Endothelial cell of umbilical vein (primary cell): ENCODE measurements at regions not wholly inside any gene's neighbourhood (a gene's known extent, or its start where the extent isn't known, plus 50 kb on each side); places are given as distances from the start of the nearest gene placed in this dataset.

Experiments used
- BruUV-seq: library from RNA; stranded (reverse); fragments of 400-500 nt; replicated peaks from 2 replicates; lab custom pipeline; 2021; lab: Mats Ljungman, UMichigan
- CTCF ChIA-PET: fragments of 300-600, 350-600 bp; sonication (Branson Sonifier 250); formaldehyde crosslinking; loops from one replicate; lab custom pipeline; 2021; ENCODE audit warnings: antibody characterized with exemption, inconsistent platforms; lab: Charles Lee
- POLR2A ChIA-PET: fragments of 300-600, 350-600 bp; sonication (Branson Sonifier 250); formaldehyde crosslinking; loops from one replicate; lab custom pipeline; 2021; ENCODE audit warnings: antibody characterized with exemption, inconsistent platforms; lab: Charles Lee
- DNase-seq: peaks from one replicate; pipeline ENCODE4 v3.0.0-alpha.2; 2011; ENCODE audit warnings: low read depth, low spot score
- FAIRE-seq: peaks from 2 replicates; lab custom pipeline; 2011; peaks lifted over from hg19 to GRCh38; lab: Jason Lieb, UNC
- H2AFZ ChIP-seq: 2 replicates; pipeline ENCODE4 v1.6.0; 2012; ENCODE audit warnings: low read depth, low read length, control low read depth, inconsistent platforms
- H3K27ac ChIP-seq: 2 replicates; pipeline ENCODE4 v1.5.1; 2011; ENCODE audit warnings: low read depth, mild to moderate bottlenecking, control low read depth, low read length, moderate library complexity; ENCODE audit not compliant: insufficient read depth
- H3K27me3 ChIP-seq, 2 experiments: 2 replicates each; pipeline versions ENCODE4 v1.6.0 to v1.6.1; 2011; ENCODE audit warnings: low read length in 2 of 2, mixed read lengths in 1 of 2; ENCODE audit not compliant: control insufficient read depth in 2 of 2, insufficient read depth in 2 of 2
- H3K36me3 ChIP-seq, 2 experiments: 2 replicates in 1 of 2; 3 replicates in 1 of 2; pipeline ENCODE4 v1.5.1; 2011; ENCODE audit warnings: low read length in 2 of 2, mild to moderate bottlenecking in 1 of 2, moderate library complexity in 1 of 2; ENCODE audit not compliant: control insufficient read depth in 2 of 2, insufficient read depth in 2 of 2; ENCODE audit errors: extremely low read depth in 1 of 2
- H3K4me1 ChIP-seq: 3 replicates; pipeline ENCODE4 v1.5.1; 2011; ENCODE audit warnings: mild to moderate bottlenecking, low read length; ENCODE audit not compliant: control insufficient read depth, insufficient read depth; ENCODE audit errors: extremely low read depth
- H3K4me2 ChIP-seq: 2 replicates; pipeline ENCODE4 v1.6.1; 2011; ENCODE audit warnings: low read length, control low read depth, mixed read lengths; ENCODE audit not compliant: insufficient read depth
- H3K4me3 ChIP-seq, 3 experiments: fragments of 200-600 bp in 1 of 3; sonication (generic), shearing (Covaris generic) in 1 of 3; replicated peaks in 1 of 3; 2 replicates each; pipeline ENCODE4 v1.5.1; 2011 to 2016; ENCODE audit warnings: control low read depth in 3 of 3, low read length in 3 of 3, mild to moderate bottlenecking in 2 of 3, inconsistent platforms in 1 of 3, low read depth in 1 of 3, moderate library complexity in 1 of 3; ENCODE audit not compliant: insufficient read depth in 1 of 3
- H3K79me2 ChIP-seq: 2 replicates; pipeline ENCODE4 v1.6.0; 2012; ENCODE audit warnings: low read length, inconsistent platforms; ENCODE audit not compliant: control insufficient read depth, insufficient read depth
- H3K9ac ChIP-seq: replicated peaks from 2 replicates; pipeline ENCODE3; 2011; ENCODE audit warnings: low read length, control low read depth; ENCODE audit not compliant: insufficient read depth; ENCODE audit errors: extremely low read depth
- H3K9me1 ChIP-seq: replicated peaks from 3 replicates; pipeline ENCODE4 v1.6.0; 2011; ENCODE audit warnings: mild to moderate bottlenecking, low read length; ENCODE audit not compliant: control insufficient read depth, insufficient read depth; ENCODE audit errors: extremely low read depth
- H3K9me3 ChIP-seq: replicated peaks from 2 replicates; pipeline ENCODE4 v1.5.1; 2012; ENCODE audit warnings: low read length, inconsistent platforms; ENCODE audit not compliant: control insufficient read depth, insufficient read depth
- H4K20me1 ChIP-seq: replicated peaks from 2 replicates; pipeline ENCODE3; 2011; ENCODE audit warnings: mild to moderate bottlenecking, low read length; ENCODE audit not compliant: control insufficient read depth, insufficient read depth; ENCODE audit errors: extremely low read depth
- CTCF ChIP-seq, 2 donors: IDR thresholded peaks; 1 replicate in 1 of 2; 2 replicates in 1 of 2; pipeline ENCODE4 v1.5.1; 2011; ENCODE audit warnings: low read length in 2 of 2, mild to moderate bottlenecking in 2 of 2, moderate library complexity in 2 of 2, control low read depth in 1 of 2, inconsistent platforms in 1 of 2, low read depth in 1 of 2; ENCODE audit not compliant: insufficient read depth in 1 of 2; ENCODE audit errors: extremely low read depth in 1 of 2
- EZH2 ChIP-seq: IDR thresholded peaks from 2 replicates; pipeline ENCODE4 v1.6.1; 2012; ENCODE audit warnings: borderline replicate concordance, low read depth, mild to moderate bottlenecking, moderate library complexity, low read length, inconsistent platforms; ENCODE audit not compliant: severe bottlenecking
- FOS ChIP-seq: IDR thresholded peaks from 2 replicates; pipeline ENCODE4 v1.6.1; 2011; ENCODE audit warnings: mild to moderate bottlenecking, low read length, moderate library complexity, borderline replicate concordance; ENCODE audit not compliant: insufficient read depth
- GATA2 ChIP-seq: IDR thresholded peaks from 2 replicates; pipeline ENCODE4 v1.7.0; 2011; ENCODE audit warnings: low read depth, mild to moderate bottlenecking, moderate library complexity, mixed read lengths, low read length; ENCODE audit not compliant: insufficient read length, insufficient read depth
- JUN ChIP-seq: IDR thresholded peaks from 2 replicates; pipeline ENCODE4 v1.6.1; 2011; ENCODE audit warnings: borderline replicate concordance, low read depth; ENCODE audit not compliant: insufficient read length, insufficient read depth
- MAX ChIP-seq: IDR thresholded peaks from 2 replicates; pipeline ENCODE4 v1.6.1; 2011; ENCODE audit not compliant: insufficient read depth, insufficient read length
- MYC ChIP-seq: IDR thresholded peaks from one replicate; pipeline ENCODE4 v1.6.1; 2011; ENCODE audit warnings: mild to moderate bottlenecking, low read depth, low read length
- POLR2A ChIP-seq: IDR thresholded peaks from 2 replicates; pipeline ENCODE4 v1.6.1; 2012; ENCODE audit warnings: low read depth, mild to moderate bottlenecking, control low read depth, low read length
- POLR2AphosphoS5 ChIP-seq: IDR thresholded peaks from 2 replicates; pipeline ENCODE4 v1.6.1; 2012; ENCODE audit warnings: low read depth, mild to moderate bottlenecking, control low read depth, low read length, moderate library complexity; ENCODE audit not compliant: insufficient read depth
- dilution Hi-C: fragments of 300-500 bp; cut with MboI; formaldehyde crosslinking; loops from one replicate; pipeline ENCODE4 v1.15.0; 2019; ENCODE audit warnings: low sequenced_read_pairs; ENCODE audit not compliant: extremely low pct_ligation_motif_present
- intact Hi-C: fragments of 100-400 bp; cut with micrococcal nuclease; formaldehyde crosslinking; loops from one replicate; pipeline ENCODE4 v1.10.0; 2022

GRCh38 chr5:99109894-99110293 is 181.1 kb upstream of the CHD1 start:
- H3K4me2 ChIP-seq = no peak overlapping the region
- CTCF ChIA-PET = no interaction called here
- no peaks in the 10 kb centered on the region for H3K9me1 ChIP-seq
- no peak overlapping the region for H3K27ac ChIP-seq
- no peak overlapping the region for H3K4me3 ChIP-seq
- no peaks in the 10 kb centered on the region for H3K9me3 ChIP-seq
- no TSS peak for BruUV-seq
- intact Hi-C loops = loop anchor here (5.0 to 10.0 kb wide), 3 partner anchors 207 to 1935 kb away; no protein-coding TSS in a partner anchor
- no peaks in the 10 kb centered on the region for H3K27me3 ChIP-seq
- FAIRE-seq (no peak), DNase-seq (no peak)
- no peak for TF ChIP-seq EZH2
- TF ChIP-seq MAX = no peak
- H3K79me2 ChIP-seq = no peaks in the 10 kb centered on the region
- dilution Hi-C loops = no loop called here
- peaks cover 5% of the 10 kb centered on the region for H3K4me1 ChIP-seq
- POLR2A ChIA-PET = no interaction called here
- no peaks in the 10 kb centered on the region for H4K20me1 ChIP-seq
- H2AFZ ChIP-seq = no peak overlapping the region
- H3K9ac ChIP-seq = no peak overlapping the region
- no peaks in the 10 kb centered on the region for H3K36me3 ChIP-seq

- Histone ChIP-seq H3K36me3 (no peaks in the 10 kb centered on the region), H3K9ac (peak overlapping the region; percentile 33), H3K9me1 (no peaks in the 10 kb centered on the region), H2AFZ (peak overlapping the region; percentile 35), H3K4me3 (no peak overlapping the region), H3K79me2 (no peaks in the 10 kb centered on the region), H3K27me3 (no peaks in the 10 kb centered on the region), H4K20me1 (no peaks in the 10 kb centered on the region), H3K4me2 (no peak overlapping the region), H3K4me1 (peaks cover 8% of the 10 kb centered on the region), H3K27ac (no peak overlapping the region), H3K9me3 (no peaks in the 10 kb centered on the region)
- BruUV-seq = no TSS peak
- ChIA-PET POLR2A (interaction anchor here (0.6 kb wide), 1 partner anchor 589 kb away, joined by 3 read pairs; no protein-coding TSS in a partner anchor), CTCF (interaction anchor here (0.6 to 3.0 kb wide), 105 partner anchors 9 to 1940 kb away, joined by 3 to 98 read pairs (median 4); no protein-coding TSS in a partner anchor)
- TF ChIP-seq JUN = no peak
- TF ChIP-seq POLR2A = no peak
- TF ChIP-seq CTCF (IDR thresholded peaks at IDR 0.05; ENCODE audit: extremely low read depth in 1 of 2, insufficient read depth in 1 of 2, low read depth in 1 of 2, low read length in 2 of 2) = no peak
- no peak for TF ChIP-seq EZH2
- TF ChIP-seq MYC = no peak
- no peak for TF ChIP-seq GATA2
- TF ChIP-seq MAX = no peak
- no peak for TF ChIP-seq POLR2AphosphoS5
- no peak for TF ChIP-seq FOS
- dilution Hi-C loops (no loop called here), intact Hi-C loops (loop anchor here (5.0 to 10.0 kb wide), 3 partner anchors 212 to 1940 kb away; no protein-coding TSS in a partner anchor)
- DNase-seq (peak; percentile 63), FAIRE-seq (no peak)
Measured at GRCh38 chr5:99105216-99105615, 176.4 kb upstream of the CHD1 start.
